ENCODE measurements at regions not wholly inside any gene's neighbourhood (a gene's known extent, or its start where the extent isn't known, plus 50 kb on each side); places are given as distances from the start of the nearest gene placed in this dataset.

DNA sequence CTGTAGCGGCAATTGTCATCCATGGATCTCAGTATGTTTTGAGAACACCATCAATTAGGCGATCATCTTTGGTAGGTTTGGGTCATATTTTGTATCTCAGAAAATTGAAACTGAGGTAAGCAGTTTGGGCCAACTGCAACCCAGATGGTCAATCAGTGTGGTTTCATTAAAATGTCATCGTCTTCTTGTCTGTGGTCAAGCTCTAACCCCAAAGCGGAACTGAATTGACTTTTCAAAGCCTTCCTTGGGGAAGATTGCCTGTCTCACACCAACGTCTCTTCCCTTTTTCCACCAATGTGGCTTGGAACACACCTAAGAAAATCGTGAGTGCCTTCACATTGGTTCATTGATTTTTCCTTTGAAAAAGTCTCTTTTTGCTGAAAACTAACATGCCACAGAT, 56.3 kb upstream of the UBAC2 start:
- TF ChIP-seq ELF1 (IDR thresholded peaks at IDR 0.05; ENCODE audit: borderline replicate concordance, low read depth): no peak
- no peak for TF ChIP-seq POLR2A (IDR thresholded peaks at IDR 0.05; ENCODE audit: borderline replicate concordance, extremely low read depth, insufficient read depth, insufficient read length)
- TF ChIP-seq, protein P1, sequence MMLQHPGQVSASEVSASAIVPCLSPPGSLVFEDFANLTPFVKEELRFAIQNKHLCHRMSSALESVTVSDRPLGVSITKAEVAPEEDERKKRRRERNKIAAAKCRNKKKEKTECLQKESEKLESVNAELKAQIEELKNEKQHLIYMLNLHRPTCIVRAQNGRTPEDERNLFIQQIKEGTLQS (IDR thresholded peaks at IDR 0.05): no peak
- TF ChIP-seq, protein P2, sequence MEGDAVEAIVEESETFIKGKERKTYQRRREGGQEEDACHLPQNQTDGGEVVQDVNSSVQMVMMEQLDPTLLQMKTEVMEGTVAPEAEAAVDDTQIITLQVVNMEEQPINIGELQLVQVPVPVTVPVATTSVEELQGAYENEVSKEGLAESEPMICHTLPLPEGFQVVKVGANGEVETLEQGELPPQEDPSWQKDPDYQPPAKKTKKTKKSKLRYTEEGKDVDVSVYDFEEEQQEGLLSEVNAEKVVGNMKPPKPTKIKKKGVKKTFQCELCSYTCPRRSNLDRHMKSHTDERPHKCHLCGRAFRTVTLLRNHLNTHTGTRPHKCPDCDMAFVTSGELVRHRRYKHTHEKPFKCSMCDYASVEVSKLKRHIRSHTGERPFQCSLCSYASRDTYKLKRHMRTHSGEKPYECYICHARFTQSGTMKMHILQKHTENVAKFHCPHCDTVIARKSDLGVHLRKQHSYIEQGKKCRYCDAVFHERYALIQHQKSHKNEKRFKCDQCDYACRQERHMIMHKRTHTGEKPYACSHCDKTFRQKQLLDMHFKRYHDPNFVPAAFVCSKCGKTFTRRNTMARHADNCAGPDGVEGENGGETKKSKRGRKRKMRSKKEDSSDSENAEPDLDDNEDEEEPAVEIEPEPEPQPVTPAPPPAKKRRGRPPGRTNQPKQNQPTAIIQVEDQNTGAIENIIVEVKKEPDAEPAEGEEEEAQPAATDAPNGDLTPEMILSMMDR (IDR thresholded peaks at IDR 0.05 in 2 of 3, conservative IDR thresholded peaks at IDR 0.05 in 1 of 3; ENCODE audit: borderline replicate concordance in 1 of 3, insufficient read depth in 1 of 3, low read depth in 2 of 3, low read length in 2 of 3): no peak
- no peak for TF ChIP-seq CBX3 (IDR thresholded peaks at IDR 0.05; ENCODE audit: low read depth)
- no peak for TF ChIP-seq EZH2 (IDR thresholded peaks at IDR 0.05)

Data from HCT116 (cell line).